PFSK-1 (cell line): ENCODE measurements at regions not wholly inside any gene's neighbourhood (a gene's known extent, or its start where the extent isn't known, plus 50 kb on each side); places are given as distances from the start of the nearest gene placed in this dataset.

Experiments used
- POLR2AphosphoS5 ChIP-seq: IDR thresholded peaks from 2 replicates; pipeline ENCODE4 v1.6.1; 2012; ENCODE audit warnings: low read depth, mild to moderate bottlenecking, control low read depth, low read length, moderate library complexity
- SIN3A ChIP-seq: IDR thresholded peaks from 2 replicates; pipeline ENCODE4 v1.6.1; 2012; ENCODE audit warnings: mild to moderate bottlenecking, low read length, moderate library complexity, borderline replicate concordance; ENCODE audit not compliant: insufficient read depth

DNA sequence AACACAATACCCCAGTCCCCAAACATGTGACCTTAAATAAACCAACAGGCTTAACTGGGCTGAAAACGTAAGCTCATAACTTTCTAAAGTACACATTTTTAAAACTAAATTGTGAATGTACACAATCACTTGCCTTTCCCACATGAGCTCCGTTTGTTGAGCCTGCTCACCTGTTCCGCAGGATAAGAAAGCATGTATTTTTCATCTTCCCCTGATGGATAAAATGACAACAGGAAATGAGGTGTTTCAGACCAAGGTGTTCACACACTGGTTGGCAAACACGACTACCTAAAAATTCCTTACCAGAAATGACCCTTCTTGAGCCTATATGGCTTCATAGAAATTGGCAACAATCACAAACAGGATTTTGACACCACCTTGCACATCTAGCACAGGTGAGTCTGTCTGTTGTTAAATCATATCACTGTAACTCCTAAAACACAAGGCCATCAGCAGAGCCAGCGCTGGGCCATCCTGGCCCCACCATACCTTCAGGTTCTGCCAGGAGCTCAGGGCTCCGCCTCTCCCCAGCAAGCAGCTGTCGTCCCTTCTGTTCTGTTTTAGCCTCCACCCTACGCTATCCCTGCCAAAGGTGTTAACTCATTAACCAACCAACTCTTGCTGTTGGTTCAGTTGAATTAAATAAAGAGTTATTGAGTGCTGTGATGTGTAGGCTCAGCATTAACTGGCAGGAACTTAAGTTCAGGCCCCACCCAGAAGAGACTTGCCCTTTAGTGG lies 73.6 kb upstream of the RNF32 start:
- no peak for TF ChIP-seq SIN3A
- no peak for TF ChIP-seq POLR2AphosphoS5
